CD4-positive, alpha-beta T cell treated with Interleukin-15 for 1 hour (primary cell): ENCODE measurements at regions not wholly inside any gene's neighbourhood (a gene's known extent, or its start where the extent isn't known, plus 50 kb on each side); places are given as distances from the start of the nearest gene placed in this dataset.

Experiments used
- DNase-seq: peaks from one replicate; pipeline ENCODE4 v3.0.0-alpha.2; 2020

GRCh38 chr2:104788742-104789455, 65.0 kb upstream of the POU3F3 start:
- no peak for DNase-seq

- DNase-seq, result no peak
These were observed 63.7 kb upstream of the POU3F3 start for GRCh38 chr2:104790100-104790811.

- DNase-seq, result no peak
These were observed 62.9 kb upstream of the POU3F3 start for GRCh38 chr2:104790901-104791495.

- no peak for DNase-seq
These were observed 59.9 kb upstream of the POU3F3 start for GRCh38 chr2:104793966-104794365.

GRCh38 chr2:104794441-104794840, 59.5 kb upstream of the POU3F3 start:
- no peak for DNase-seq
